NCI-H146 treated with DMSO at 0.1 percent for 48 hours (cell line): ENCODE measurements at regions not wholly inside any gene's neighbourhood (a gene's known extent, or its start where the extent isn't known, plus 50 kb on each side); places are given as distances from the start of the nearest gene placed in this dataset.

ENCODE experiments used
- DNase-seq: peaks from one replicate; lab custom pipeline; 2025; ENCODE audit not compliant: unreplicated experiment; lab: John Stamatoyannopoulos, UW

DNA sequence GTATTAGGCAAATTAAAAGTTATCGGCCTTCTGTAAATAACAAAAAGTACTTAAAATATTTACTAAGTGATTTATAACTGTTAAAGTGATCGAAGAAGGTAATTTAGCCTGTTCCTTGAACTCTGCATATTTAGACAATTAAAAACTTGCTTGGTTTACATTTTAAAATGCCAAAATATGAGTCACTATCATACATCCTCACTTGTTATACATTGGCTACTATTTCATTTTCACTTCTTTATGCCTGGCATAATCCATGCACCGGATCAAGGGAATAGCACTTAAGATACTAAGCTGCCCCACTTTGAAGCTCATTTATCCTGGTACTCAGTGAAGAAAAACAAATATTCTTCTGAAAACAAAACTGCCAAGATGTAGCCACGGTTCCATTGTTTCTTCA lies 344.6 kb downstream of the UBE3D start:
- DNase-seq: no peak

DNA sequence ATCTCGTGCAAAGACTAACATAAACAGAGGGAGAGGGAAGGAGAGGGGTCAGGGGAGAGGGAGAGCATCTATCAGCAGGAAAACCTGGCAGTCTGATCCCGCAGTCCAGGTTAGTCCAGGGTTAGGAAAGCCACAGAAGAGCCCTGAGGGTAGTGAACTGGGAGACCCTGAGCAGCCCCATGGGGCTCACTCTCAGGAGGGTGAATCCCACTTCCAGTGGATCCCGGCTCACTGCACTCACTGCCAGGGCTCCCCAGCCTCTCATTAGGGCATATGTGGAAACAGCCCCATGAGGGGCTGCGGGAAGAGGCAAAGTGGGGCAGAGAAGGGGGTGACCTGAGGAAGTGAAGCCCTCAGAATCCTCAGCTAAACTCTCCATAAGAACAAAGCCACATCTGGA lies 329.9 kb downstream of the UBE3D start:
- no peak for DNase-seq

DNA sequence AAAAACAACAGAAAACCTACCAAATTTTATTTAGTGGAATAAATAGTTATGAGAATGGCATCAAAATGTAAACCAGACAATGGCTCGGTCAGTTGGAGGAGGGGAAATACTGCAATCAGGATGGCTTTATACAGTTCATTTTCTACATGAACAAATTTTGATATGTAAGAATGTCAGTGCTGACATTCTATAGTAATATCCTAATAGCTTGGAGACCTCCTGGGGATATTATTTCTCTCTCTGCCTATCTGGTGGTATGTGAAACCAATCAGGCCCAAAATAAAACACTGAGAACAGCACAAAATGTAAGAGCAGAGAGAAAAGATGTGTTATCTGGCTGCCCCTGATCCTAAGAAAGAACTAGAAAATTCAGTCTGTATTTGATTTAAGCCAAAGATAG lies 327.7 kb downstream of the UBE3D start:
- no peak for DNase-seq

DNA sequence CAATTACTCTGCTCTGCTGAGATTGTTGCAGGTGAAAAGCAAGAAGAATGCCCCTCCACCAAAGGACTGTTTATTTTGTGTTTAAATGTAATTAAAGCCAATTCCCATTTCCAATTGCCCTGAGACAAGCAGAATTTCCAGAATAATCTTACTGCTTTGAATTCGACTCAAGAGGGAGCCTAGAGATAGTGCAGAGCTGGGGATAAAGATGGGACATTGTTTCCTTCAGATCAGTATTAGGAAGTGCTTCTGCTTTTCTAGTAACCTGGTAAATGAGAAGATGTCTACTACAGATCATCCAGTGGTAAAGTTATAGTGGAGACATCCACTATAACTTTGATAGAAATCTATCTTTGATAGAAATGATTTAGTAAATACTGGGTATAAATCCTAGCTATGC lies 326.9 kb downstream of the UBE3D start:
- DNase-seq: peak; percentile 71

DNA sequence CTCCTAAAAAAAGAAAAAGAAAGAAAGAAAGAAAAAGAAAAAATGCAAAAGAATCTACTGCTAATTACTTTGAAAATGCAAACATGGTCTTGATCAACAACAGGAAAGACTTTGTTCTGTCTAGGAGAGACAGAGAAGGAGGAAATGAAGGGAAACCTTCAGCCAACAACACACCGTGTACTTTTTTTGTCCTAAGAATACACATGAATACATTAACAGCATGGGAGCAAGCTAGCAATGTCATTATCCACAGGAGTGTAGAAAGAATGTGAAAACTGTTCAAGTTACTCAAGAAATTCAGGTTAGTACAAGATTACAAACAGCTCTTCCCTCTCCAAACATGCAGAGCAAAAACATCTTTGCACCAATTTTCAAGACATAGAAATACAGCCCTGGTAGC lies 326.3 kb downstream of the UBE3D start:
- DNase-seq: no peak

DNA sequence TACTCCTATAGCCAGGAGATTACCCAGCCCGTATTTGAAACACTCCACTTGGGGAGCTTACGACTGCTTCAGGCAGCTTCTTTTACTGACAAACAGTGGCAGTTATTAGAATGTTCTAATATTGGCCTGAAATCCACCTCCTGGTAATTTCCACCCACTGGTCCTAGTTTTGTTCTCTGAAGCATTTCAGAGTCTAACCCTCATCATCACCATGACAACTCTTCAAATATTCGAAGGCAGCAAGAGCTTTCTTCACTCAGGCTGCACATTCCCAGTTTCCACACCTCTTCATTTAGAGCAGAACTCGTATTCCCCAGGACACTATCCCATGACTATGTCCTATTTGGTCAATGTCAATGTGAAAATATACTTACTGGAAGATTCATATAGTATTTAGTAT lies 325.6 kb downstream of the UBE3D start:
- DNase-seq: no peak

DNA sequence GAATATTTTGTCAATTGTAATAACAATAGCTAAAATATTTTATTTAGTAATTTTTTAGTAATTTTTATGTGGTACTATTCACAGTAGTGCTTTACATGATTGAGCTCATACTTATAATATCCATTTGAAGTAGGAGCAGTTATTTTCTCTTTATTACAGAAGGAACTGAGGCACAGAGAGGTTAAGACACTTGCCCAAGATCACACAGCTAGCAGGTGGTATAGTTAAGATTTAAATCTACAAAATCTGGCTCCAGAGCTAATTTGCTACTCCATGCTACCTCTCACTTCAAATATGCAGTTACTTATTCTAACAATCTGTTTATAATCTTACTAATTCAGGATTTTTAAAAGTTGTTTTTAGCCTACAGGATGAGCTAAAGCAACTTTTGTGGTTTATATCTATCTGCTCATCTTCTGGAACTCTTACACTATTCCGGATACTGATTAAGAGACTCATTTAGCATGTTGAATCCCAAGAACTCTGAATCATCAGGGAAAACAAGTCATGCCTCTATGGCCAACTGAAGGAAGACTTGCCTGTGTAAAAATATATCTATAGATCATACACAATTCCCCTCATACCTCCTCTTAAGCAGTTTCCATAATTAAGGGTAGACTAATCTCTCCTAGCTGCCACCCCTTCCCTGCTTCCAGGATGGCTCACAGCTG lies 324.2 kb downstream of the UBE3D start:
- DNase-seq: no peak

DNA sequence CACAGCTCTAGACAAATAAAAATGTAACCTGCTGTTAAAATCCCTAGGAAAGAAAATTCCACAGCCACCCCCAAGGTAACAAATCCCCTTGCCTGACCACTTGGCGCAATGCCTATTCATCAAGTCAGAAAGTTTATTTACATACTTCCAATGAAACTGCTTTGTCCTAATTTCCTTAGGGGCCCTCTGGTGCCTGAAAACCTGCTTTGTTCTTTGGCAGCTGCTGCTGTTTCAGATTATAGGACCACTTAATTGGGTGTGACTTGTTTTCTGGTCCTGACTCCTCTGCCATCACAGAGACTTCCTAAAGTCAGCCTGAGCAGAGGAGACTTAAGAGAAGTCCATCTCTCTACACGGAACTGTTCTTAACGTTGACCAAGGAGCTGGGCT lies 323.6 kb downstream of the UBE3D start:
- DNase-seq: peak; percentile 52

DNA sequence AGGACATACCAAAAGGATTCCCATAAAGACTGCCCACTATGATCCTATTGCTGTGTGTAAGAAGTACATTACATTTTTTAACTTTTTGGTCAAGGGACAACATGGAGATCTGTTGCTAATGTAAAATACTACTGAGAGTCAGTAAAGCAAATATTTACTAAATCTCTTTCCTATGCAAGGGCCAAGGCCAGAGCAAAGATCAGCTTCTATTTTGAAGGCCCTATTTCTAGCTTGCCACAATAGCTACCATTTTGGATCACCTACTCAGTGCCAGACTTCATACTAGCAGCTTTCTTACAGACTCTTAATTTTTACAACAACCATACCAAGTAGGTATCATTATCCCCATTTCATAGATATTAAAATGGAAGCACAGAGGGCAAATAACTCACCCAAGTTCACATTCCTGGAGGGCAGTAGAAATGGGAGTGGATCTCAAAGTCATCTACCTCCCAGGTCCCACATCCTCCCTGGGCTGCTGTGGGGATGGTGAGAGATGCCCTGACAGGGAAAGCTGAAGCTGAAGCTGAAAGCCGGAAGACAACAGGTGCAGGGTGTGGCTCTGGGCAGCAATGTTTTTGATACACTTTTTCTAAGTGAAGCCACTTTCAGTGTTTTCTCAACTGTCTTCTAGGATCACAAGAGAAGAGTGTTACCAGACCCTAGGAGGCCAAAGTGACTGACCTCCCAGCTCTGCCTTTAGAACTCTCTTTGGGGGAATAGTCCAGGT lies 321.2 kb downstream of the UBE3D start:
- no peak for DNase-seq

DNA sequence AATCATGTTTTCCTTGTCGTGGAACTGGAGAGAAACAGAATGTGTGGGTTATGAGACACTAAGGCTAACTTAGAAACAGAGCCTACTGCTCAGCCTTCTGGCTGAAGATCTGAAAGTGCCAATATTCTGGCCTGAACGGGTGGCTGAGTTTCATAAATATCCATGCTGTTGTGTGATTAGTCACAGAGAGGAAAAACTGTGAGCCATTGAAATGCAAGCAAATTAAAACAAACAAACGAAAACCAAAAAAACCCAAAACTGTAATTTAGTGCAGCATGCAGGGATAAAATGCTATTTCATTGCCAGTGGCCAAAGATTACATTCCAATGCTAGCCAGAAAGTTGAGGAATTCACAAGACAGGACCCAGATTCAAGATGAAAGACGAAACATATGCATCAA lies 315.1 kb downstream of the UBE3D start:
- no peak for DNase-seq

DNA sequence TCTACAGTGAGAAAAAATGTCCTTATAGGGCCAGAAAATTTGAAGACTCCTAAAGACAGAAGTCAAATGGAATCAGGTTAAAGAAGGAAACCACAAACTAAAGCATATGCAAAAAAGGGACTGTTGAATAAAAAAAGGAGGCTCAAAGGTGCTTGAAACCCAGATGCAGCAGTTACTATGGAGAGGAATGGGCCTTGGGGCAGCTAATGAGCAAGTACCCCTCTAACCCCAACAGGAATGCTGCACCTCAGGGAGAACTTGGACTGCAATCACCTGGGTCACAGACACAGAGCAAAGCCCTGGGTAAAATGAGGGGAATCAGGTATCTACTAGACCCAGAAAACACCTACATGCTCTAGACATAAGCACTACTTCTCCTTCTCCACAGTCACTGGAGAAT lies 313.9 kb downstream of the UBE3D start:
- no peak for DNase-seq

DNA sequence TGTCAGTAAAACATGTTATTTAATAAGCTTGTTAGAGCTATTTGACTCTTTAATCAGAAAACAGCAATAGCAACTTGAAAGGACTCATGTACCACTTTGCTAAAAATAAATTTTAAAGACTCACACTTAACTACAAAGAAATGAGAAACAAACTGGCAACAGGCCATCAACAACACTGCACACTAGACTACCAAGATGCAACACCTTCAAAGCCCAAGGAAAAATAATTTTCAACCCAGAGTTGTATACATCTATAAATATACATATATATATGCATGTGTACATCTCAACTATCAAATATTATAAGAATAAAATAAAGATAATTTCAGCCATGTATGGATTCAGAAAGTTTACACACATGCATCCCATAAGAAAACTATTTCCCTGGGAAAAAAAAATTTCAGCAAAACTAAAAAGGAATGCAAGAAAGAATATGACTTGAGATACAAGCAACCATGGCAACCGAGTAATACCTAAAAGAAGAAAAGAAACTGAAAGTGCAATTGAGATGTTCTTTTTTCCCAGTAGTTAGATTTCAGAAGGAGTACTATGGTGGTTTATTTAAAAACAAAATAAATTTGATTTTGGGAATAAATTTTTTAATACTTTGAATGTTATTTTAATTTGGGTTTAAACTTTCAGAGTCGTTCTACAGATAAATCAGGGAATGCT lies 303.8 kb downstream of the UBE3D start:
- no peak for DNase-seq

DNA sequence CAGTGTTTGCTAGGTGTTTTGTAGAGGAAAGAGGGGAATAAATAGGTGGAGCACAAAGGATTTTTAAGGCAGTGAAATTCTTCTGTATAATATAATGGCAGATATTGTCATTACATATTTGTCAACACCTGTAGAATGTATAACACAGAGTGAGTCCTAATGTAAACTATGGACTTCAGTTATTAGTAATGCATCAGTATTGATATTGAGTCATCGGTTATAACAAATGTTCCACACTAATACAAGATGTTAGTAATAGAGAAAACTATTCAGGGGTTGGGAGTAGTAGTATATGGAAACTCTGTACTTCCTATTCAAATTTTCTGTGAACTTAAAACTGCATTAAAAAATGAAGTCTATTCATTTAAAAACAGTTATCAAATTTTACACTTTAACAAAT lies 299.2 kb downstream of the UBE3D start:
- no peak for DNase-seq

DNA sequence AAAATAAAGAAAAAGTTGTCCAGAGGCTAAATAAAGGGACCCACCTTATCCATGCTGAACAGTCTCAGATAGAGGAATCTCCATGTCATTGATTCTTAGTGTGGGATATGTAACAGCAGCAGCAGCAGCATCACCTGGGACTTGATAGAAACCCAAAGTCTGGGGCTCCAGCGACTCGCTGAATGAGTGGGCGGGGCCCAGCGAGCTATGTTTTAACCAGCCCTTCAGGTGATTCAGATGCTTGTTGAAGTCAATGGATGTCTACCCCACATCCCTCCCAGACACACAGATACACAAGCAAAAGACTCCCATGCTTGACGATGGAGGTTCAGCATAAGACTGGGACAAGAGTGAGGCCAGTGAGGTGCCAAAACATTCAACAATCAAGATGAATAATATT lies 298.6 kb downstream of the UBE3D start:
- no peak for DNase-seq

DNA sequence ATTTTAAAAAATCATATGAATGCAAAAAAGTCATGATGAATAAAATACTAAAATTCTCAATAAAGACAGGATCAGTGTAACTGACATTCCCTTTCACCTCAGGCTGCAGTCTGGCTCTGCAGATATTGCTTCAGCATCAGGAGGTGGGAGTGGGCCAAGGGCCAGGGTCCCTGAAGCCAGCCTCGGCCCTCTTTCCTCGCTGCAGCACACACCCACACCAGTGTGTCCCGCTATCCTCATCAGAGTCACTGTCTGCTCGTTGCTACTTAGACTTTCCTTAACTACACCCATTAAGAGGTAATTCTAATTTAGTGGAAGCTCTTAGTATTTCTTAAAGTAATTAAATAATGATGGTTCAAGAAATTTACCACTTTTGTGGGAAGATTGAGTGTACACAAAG lies 298.2 kb downstream of the UBE3D start:
- DNase-seq: no peak

DNA sequence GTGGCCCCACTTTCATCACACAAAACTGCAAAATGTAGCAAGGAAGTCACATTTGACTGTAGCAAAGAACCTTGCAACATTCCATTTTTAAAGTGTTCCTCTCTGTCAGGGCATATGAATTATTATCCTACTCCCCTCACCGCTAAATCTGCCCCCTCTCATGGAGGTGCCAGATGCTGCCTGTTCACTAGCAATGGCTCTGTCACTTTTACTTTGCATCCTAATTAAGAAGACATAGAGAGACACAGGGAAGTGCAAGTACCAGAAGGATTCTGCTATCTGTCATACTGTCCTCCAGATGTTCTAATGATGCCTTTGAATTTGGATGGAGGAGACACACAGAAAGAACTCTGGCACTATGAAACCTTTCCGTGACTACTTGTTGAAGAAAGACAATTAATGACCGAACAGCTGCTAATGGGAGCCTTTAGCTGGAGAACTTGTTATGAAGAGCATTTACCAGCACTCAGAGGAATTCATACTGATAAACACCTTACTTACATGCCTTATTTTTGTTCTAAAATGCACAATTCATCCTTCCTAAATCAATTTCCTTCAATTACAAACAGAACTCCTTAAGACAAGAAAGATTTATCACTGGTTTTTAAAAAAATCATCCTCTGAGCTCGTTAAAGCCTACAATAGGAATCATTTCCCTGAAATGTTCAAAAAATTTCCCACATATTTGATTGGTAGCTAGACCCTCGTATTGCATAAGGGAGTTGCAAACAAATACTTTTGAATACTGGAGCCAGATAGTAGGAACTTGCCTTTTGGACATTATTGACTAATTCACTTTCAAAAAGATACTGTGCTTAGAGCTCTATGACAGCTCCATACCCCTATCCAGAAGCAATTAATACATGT lies 292.6 kb downstream of the UBE3D start:
- DNase-seq: no peak

DNA sequence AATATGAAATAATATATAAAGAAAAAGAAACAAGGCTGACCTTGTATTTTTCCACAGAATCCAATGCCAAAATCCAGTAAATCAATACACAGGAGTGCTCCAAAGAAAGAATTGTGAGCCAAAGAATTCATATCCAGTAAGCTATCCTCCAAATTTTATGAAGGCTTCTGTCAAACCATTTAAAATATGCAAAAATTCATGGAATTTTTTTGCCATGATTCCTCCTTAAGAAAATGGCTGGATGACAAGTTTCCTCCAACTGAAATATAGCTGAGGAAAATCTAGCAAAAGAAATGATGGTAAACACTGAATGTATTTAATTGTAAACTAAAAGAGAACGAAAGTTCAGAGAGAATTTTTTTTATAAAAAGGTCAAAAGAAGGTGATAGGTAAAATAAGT lies 290.3 kb downstream of the UBE3D start:
- DNase-seq: no peak

DNA sequence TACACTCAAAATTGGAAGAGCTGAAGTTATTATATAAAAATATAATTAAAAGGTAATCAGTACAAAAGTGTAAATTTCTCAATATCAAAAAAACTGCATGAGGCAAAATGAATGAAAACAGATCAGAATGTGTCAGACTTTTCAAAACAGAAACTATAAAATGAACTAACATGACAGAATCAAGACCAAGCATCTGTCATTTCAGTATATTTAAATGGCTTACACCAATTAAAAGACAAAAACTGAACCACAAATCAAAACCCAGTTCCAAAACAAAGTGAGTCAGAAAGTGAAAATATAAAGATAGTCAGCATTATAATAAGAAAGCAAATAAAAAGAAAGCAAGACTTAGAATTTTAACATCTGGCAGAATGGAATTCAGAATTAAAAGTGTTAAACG lies 289.7 kb downstream of the UBE3D start:
- DNase-seq: no peak

DNA sequence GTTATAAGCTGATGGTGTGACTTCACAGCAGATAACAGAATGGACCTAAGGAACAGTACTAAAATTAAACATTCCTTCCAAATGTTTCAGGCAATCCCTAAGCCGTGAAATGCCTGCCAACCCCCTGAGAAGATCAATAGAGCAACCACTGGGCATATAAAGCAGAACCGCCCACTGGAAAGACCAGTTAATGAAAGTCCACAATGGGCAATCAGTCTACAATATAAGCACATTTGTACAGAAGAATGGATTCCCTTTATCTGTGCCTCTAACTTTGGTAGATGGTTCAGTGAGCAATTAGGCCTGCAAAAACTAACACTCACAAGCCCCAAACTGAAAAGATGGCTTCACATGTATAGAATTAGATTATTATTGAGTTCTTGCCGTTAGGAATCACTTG lies 286.6 kb downstream of the UBE3D start:
- DNase-seq: peak; percentile 8

DNA sequence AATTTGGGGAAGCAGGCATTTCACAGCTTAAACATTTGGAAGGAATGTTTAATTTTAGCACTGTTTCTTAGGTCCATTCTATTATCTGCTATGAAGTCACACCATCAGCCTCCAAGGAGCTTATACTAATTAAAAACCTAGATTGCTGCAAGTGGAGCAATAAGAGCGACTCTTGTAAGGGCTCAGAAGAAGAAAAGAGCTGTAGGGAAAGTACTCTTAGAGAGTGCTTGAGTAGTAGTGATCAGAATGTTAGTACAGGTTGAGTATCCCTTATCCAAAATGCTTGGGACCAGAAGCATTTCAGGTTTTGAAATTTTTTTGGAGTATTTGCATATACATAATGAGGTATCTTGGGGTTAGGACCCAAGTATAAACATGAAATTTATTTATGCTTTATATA lies 285.3 kb downstream of the UBE3D start:
- DNase-seq: no peak

DNA sequence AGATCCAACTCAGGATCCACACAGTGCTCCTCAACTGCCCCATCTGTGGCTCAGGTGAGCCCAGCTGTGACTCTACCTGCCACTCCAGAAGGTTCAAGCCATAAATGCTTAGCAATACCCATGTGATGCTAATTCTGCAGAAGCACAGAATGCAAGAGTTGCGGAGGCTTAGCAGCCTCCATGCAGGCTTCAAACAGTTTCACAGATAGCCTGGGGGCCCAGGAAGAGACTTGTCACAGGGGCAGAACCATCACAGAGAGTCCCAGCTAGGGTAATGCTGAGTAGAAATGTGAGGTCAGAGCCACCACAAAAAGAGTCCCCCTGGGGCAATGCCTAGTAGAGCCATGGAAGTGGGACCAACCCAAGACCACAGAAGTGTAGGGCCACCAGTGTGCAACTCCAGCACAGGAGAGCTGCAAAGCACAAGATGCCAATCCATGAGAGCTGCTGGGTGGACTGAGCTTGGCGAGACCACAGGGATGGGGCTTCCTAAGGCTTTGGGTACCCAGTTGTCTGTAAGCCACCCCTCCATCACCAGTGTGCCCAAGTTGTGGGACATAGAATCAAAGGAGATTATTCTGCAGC lies 283.9 kb downstream of the UBE3D start:
- DNase-seq: no peak
